ENCODE measurements at regions not wholly inside any gene's neighbourhood (a gene's known extent, or its start where the extent isn't known, plus 50 kb on each side); places are given as distances from the start of the nearest gene placed in this dataset.

DNA sequence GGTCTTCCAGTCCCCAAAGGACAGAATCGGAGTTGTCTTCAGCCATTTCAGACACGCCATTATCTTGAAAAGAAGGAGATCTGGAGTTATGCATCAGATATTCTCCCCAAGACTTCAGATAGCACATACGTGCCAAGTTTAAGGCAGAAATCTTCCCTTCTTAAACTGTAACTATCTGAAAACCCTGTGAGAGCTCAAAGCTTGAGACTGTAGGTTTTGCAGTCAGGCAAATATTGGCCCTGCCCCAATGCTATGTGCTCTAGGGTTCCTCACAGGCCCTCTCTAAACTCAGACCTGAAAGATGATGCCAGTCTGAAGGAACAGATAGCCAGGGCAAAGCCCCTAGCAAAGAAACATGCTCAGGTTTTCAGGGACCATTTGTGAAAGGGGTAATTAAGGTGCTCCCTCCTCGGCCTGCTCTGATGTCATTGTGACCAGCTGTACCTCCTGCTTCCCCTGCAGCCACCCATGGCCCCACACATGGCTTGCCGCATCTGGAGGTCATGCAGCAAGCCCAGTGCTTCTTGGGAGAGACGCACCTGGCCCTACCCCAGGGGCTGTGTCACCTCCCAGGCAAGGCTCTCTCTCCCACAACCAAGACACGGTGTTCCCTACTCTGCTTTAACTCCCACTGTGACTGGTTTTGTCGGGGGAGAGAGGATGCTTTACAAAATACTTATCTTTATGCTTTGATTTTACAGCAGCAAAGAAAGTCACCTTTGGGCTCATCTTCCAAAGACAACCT is 53.4 kb upstream of the POMGNT2 start:
- TF ChIP-seq, protein P1, sequence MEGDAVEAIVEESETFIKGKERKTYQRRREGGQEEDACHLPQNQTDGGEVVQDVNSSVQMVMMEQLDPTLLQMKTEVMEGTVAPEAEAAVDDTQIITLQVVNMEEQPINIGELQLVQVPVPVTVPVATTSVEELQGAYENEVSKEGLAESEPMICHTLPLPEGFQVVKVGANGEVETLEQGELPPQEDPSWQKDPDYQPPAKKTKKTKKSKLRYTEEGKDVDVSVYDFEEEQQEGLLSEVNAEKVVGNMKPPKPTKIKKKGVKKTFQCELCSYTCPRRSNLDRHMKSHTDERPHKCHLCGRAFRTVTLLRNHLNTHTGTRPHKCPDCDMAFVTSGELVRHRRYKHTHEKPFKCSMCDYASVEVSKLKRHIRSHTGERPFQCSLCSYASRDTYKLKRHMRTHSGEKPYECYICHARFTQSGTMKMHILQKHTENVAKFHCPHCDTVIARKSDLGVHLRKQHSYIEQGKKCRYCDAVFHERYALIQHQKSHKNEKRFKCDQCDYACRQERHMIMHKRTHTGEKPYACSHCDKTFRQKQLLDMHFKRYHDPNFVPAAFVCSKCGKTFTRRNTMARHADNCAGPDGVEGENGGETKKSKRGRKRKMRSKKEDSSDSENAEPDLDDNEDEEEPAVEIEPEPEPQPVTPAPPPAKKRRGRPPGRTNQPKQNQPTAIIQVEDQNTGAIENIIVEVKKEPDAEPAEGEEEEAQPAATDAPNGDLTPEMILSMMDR (IDR thresholded peaks at IDR 0.05 in 4 of 5, conservative IDR thresholded peaks at IDR 0.05 in 1 of 5): no peak
- TF ChIP-seq POLR2A (IDR thresholded peaks at IDR 0.05): no peak

All from gastrocnemius medialis (tissue), 4 donors.